Head of caudate nucleus (tissue), 42 donors: ENCODE measurements at regions not wholly inside any gene's neighbourhood (a gene's known extent, or its start where the extent isn't known, plus 50 kb on each side); places are given as distances from the start of the nearest gene placed in this dataset.

Experiments used
- DNase-seq, 42 donors: peaks; one replicate each; pipeline versions ENCODE4 v3.0.0 to v3.0.0-alpha.2; 2020 to 2021; ENCODE audit warnings: mixed read lengths in 7 of 42
- intact Hi-C: fragments of 100-400 bp; cut with DNase I; formaldehyde crosslinking; loops from one replicate; pipeline ENCODE4 v1.15.0; 2022

GRCh38 chr2:7766978-7767565 lies 849.9 kb downstream of the RNF144A start:
- intact Hi-C loops, result no loop called here

DNA sequence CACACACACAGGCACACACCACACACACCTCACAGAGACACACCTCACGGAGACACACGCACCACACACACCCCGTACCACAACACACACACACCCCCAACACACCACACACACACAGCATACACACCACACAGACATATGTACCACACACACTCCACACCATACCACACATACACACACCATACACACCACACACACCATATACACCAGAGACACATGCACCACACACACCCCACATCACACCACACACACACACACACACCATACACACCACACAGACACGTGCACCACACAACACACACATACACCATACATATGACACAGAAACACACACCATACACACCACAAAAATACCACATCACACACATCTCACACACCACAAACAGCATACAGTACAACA lies 850.7 kb downstream of the RNF144A start:
- intact Hi-C loops, result no loop called here
- DNase-seq, result no peak

More at GRCh38 chr2:7766978-7767565, 849.9 kb downstream of the RNF144A start:
- DNase-seq, result no peak

DNA sequence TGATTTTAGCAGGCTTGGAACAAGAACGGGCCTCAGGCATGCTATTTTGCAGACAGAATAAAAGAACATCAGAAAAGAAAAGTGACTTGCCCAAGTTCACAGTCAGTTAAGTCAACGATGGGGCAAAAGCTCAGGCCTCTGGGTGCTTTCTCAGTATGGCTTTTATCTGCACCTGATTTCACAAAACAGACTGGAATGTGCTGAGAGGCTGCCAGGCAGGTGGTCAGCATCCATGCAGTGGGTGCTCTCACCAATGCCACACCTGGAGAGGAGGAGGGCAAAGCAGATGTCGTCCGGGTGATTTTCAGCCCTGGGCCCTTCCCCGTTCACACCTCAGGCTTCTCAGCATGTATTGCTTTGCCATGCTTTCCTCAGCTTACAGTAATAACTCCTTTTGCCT lies 854.6 kb downstream of the RNF144A start:
- no peak for DNase-seq
- intact Hi-C loops, result no loop called here

- intact Hi-C loops, result no loop called here
- no peak for DNase-seq
Measured at GRCh38 chr2:7773362-7774360, 856.4 kb downstream of the RNF144A start.

DNA sequence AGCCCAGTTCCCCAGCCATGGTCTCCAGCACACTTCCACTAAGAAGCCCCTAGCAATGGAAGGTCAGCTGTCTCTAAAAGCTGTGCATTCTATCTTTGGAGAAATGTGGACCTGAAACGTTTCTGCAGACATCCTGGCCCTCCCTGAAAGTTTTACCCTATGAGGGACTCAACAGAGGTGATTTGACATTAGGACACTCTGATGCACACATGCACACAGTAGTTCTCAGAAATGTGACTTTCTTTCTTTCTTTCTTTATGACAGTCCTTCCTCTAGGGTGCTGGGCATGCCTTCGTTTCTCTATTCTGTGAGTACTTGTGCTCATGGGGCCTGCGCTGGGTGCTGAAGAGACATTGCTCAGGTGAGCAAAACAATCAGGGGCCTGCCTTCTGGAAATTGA lies 857.3 kb downstream of the RNF144A start:
- DNase-seq, result no peak
- intact Hi-C loops, result no loop called here

- no peak for DNase-seq
- intact Hi-C loops, result no loop called here
Measured at GRCh38 chr2:7777668-7778067, 860.5 kb downstream of the RNF144A start.

GRCh38 chr2:7780321-7780720 lies 863.1 kb downstream of the RNF144A start:
- DNase-seq, result no peak
- intact Hi-C loops, result no loop called here

DNA sequence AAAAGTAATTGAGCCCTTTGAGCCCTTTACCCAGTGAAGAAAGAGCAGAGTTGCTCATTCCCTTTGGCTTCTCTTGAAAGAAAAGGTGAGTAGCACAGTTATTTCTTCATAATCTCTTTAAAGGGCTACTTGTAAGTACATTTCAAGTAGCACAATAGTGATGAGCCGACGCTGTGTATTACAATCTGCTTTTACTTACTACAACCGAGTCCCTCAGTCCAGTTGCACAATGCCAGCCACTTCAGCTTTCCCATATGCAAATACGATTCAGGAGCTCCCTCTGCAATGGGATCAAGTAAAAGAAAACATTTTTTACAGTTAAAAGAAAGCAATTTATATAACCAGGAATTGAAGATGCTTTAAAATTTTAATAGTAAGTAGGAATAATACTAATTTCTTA lies 868.5 kb downstream of the RNF144A start:
- no peak for DNase-seq
- intact Hi-C loops, result no loop called here

DNA sequence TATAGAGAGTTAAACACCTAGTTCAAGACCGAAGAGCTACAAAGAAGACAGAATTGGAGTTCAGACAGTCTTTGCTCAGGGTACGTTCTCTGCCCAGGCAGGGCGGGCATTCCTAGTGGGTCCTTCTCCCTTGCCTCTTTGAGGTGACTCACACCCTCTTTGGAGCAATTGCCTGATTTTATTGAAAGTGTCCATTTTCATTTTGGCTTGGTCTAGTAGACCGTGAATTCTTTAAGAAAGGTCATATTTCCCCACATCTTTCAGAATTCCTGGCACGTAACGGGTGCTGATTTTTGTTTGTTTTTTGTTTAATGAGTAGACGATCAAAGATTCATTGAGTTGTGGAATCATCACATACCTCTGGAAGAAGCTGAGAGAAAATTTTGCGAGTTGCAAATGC lies 871.5 kb downstream of the RNF144A start:
- DNase-seq, result no peak
- intact Hi-C loops, result no loop called here

- intact Hi-C loops, result no loop called here
- DNase-seq, result no peak
Measured at GRCh38 chr2:7792031-7792651, 874.9 kb downstream of the RNF144A start.

GRCh38 chr2:7795778-7796563 lies 878.8 kb downstream of the RNF144A start:
- no peak for DNase-seq
- intact Hi-C loops, result no loop called here

DNA sequence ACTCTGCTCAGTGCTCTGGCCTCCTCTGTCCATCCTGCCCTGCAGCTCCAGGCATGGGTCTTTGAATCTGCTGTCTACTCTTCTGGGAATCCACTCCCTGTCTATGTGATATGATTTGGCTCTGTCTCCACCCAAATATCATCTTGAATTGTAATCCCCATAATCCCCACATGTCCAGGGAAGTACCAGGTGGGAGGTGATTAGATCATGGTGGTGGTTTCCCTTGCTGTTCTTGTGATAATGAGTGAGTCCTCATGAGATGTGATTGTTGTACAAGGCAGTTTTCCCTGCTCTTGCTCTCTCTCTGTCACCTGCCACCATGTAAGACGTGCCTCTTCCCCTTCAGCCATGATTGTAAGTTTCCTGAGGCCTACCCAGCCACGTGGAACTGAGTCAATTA lies 881.8 kb upstream of the ID2 start:
- no peak for DNase-seq
- intact Hi-C loops, result no loop called here

- intact Hi-C loops, result no loop called here
- no peak for DNase-seq
Measured at GRCh38 chr2:7801212-7801611, 880.6 kb upstream of the ID2 start.

- intact Hi-C loops, result no loop called here
- no peak for DNase-seq
Measured at GRCh38 chr2:7803515-7803914, 878.3 kb upstream of the ID2 start.

GRCh38 chr2:7809640-7810039 lies 872.2 kb upstream of the ID2 start:
- DNase-seq, result no peak
- intact Hi-C loops, result no loop called here

GRCh38 chr2:7811073-7811472 lies 870.8 kb upstream of the ID2 start:
- DNase-seq, result no peak
- intact Hi-C loops, result no loop called here

GRCh38 chr2:7812231-7812995 lies 869.4 kb upstream of the ID2 start:
- no peak for DNase-seq
- intact Hi-C loops, result no loop called here

- no peak for DNase-seq
- intact Hi-C loops, result no loop called here
Measured at GRCh38 chr2:7813541-7814292, 868.1 kb upstream of the ID2 start.
